ENCODE measurements at regions not wholly inside any gene's neighbourhood (a gene's known extent, or its start where the extent isn't known, plus 50 kb on each side); places are given as distances from the start of the nearest gene placed in this dataset.

DNA sequence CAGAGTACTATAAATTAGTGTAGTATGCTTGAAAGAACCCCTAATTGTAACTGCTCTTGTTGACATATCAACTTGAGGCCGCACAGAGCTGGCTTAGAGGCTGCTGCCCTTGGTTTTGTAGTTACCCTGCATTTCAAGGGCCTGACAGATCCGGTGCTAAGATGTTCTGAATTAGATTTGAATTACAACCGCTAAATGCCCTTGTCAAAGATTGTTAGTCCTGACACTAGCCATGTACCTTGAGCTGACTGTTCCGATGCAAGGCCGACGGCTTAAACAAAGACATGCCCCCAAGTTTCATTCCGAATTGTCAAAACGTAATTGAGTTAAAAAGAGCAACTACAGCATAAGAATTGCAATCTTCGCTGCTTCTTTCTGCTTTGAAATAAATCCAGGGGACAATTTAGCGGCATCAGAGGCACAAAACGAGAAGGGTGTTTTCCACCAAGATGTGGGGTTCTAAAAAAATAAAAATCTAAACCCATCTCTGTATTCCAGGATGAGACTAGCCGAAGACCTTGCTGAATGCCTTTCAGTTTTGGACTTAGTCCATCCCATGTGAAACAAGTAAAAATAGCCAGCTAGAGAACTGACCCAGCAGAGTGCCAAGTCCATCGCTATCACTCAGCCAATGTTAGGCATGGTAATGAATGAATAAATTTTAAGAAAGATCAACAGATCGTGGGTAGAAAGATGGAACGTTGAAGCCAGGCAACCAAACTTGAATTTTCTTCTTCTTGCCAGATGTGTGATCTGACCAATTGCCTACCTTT is 148.7 kb downstream of the DICER1 start:
- Mint-ChIP-seq H3K36me3 (ENCODE audit: insufficient read depth in 1 of 3, low read depth in 3 of 3) (no peaks in the 10 kb centered on the region), H3K4me3 (no peak overlapping the region), H3K27me3 (ENCODE audit: low read depth) (peaks cover 12% of the 10 kb centered on the region), H3K4me1 (peaks cover 0 to 10% of the 10 kb centered on the region in 2 experiments; a peak in 3 of 4 replicates), H3K27ac (no peak overlapping the region), H3K9me3 (no peaks in the 10 kb centered on the region)
- H3K9me3 ChIP-seq (ENCODE audit: control insufficient read depth, low read depth, low read length): no peaks in the 10 kb centered on the region
- H3K23ac ChIP-seq (ENCODE audit: insufficient read length, low read depth, low read length): no peak overlapping the region
- H2BK5ac ChIP-seq (ENCODE audit: insufficient read length, low read length): no peak overlapping the region
- no peak overlapping the region for H2AFZ ChIP-seq (ENCODE audit: low read length)
- no peaks in the 10 kb centered on the region for H3K79me2 ChIP-seq (ENCODE audit: insufficient read depth, low read length)
- H4K8ac ChIP-seq (replicated peaks; ENCODE audit: insufficient read length, low read depth, low read length): no peak overlapping the region
- H2BK12ac ChIP-seq (ENCODE audit: insufficient read length, low read depth, low read length): no peak overlapping the region
- H3K18ac ChIP-seq (ENCODE audit: insufficient read length, low read depth, low read length): no peak overlapping the region
- no peaks in the 10 kb centered on the region for H3K4me1 ChIP-seq (ENCODE audit: insufficient read depth, low read length)
- TF ChIP-seq, protein P1, sequence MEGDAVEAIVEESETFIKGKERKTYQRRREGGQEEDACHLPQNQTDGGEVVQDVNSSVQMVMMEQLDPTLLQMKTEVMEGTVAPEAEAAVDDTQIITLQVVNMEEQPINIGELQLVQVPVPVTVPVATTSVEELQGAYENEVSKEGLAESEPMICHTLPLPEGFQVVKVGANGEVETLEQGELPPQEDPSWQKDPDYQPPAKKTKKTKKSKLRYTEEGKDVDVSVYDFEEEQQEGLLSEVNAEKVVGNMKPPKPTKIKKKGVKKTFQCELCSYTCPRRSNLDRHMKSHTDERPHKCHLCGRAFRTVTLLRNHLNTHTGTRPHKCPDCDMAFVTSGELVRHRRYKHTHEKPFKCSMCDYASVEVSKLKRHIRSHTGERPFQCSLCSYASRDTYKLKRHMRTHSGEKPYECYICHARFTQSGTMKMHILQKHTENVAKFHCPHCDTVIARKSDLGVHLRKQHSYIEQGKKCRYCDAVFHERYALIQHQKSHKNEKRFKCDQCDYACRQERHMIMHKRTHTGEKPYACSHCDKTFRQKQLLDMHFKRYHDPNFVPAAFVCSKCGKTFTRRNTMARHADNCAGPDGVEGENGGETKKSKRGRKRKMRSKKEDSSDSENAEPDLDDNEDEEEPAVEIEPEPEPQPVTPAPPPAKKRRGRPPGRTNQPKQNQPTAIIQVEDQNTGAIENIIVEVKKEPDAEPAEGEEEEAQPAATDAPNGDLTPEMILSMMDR (conservative IDR thresholded peaks at IDR 0.05): no peak
- H2BK120ac ChIP-seq (ENCODE audit: low read depth, low read length, poor library complexity, severe bottlenecking): no peak overlapping the region
- no peak overlapping the region for H2AK5ac ChIP-seq (ENCODE audit: insufficient read length, low read length)
- H4K91ac ChIP-seq (ENCODE audit: insufficient read length, low read depth, low read length): no peak overlapping the region
- H3K27ac ChIP-seq (ENCODE audit: insufficient read length, low read depth, low read length): no peak overlapping the region
- no peak overlapping the region for H3K56ac ChIP-seq (ENCODE audit: insufficient read length, low read depth, low read length)
- no peak overlapping the region for H3K14ac ChIP-seq (ENCODE audit: insufficient read depth, low read length)
- no peak overlapping the region for H4K5ac ChIP-seq (ENCODE audit: insufficient read length, low read depth, low read length)
- no peak overlapping the region for H2BK20ac ChIP-seq (ENCODE audit: low read depth, low read length, poor library complexity, severe bottlenecking)
- H3K4me2 ChIP-seq (ENCODE audit: insufficient read depth, insufficient read length, low read length): no peak overlapping the region
- H2BK15ac ChIP-seq (ENCODE audit: low read depth, low read length): no peak overlapping the region
- no peaks in the 10 kb centered on the region for H3K23me2 ChIP-seq (ENCODE audit: insufficient read length, low read depth, low read length, poor library complexity, severe bottlenecking)
- H3K79me1 ChIP-seq (ENCODE audit: insufficient read depth, low read depth, low read length, poor library complexity, severe bottlenecking): no peaks in the 10 kb centered on the region
- no peak overlapping the region for H3K9ac ChIP-seq (ENCODE audit: extremely low read depth, insufficient read length, low read length)
- no peaks in the 10 kb centered on the region for H3K27me3 ChIP-seq (ENCODE audit: insufficient read depth, low read length)
- DNase-seq: no peak
- H4K20me1 ChIP-seq (ENCODE audit: control insufficient read depth, insufficient read depth, insufficient read length): no peaks in the 10 kb centered on the region
- H3T11ph ChIP-seq (ENCODE audit: low read length): no peak overlapping the region
- no peak overlapping the region for H3K4ac ChIP-seq (ENCODE audit: low read depth, low read length)
- no CpG with 5 or more reads among the region's 15 CpGs for WGBS (ENCODE audit: extremely low coverage, insufficient read length, low lambda C conversion rate)

All from H9 (cell line).